ENCODE measurements at regions not wholly inside any gene's neighbourhood (a gene's known extent, or its start where the extent isn't known, plus 50 kb on each side); places are given as distances from the start of the nearest gene placed in this dataset.

DNA sequence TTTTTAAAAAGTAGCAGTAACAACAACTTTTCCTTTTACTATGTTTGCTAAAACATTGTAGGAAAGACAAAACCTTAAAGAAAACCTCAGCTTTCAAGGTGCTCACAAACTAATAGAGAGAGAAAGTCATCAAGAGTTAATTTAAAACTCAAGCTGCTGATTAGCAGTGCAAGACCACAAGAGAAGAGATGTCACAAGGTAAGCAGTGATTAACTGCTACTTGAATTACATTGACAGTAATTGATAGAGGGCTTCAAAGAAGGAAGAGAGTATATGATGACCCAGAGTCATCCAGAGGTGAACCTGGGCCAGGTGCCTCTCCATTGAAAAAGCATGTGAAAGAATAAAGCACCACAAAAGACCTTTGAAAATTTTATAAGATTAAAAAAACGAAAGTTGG is 939.6 kb upstream of the CNTNAP5 start:
- no peak for DNase-seq

DNA sequence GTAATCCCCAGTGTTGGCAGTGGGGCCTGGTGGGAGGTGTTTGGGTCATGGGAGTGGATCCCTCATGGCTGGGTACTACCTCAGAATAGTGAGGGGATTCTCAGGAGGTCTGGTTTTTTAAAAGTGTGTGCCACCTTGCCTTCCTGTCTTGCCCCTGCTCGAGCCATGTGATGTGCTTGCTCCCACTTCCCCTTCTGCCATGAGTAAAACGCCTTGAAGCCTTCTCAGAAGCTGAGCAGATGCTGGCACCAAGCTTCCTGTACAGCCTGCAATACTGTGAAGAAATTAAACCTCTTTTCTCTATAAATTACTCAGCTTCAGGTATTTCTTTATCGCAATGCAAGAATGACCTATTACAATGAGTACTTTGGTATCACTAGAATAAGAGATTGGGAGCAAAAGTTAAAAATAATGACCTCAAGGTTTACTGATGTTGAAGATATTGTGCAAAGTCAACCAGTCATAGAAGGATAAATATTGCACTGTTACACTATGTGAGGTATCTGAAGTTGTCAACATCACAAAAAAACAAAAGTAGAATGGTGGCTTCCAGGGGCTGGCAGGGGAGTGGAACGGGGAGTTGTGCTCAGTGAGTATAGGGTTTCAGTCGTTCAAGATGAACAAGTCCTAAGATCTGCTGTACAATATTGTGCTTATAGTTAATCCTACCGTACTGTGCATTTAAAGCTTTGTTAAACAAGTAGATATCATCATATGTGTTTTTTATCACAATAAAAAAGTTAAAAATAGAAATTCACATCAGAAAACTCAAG is 938.3 kb upstream of the CNTNAP5 start:
- no peak for DNase-seq

DNA sequence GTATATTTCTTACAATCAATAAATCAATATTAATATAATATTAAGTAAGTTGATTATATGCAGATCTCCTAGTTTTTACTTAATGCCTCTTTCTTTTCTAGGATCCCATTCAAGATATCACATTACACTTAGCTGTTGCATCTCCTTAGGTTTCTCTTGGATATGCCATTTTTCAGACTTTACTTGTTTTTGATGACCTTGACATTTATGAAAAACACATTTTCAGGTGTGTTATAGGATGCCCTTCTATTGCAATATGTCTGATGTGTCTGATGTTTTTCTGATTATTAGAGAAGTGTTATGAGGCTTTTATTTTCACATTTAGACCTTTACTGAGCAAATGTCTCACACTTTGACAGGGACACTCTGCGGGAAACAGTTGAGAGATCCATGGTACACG is 933.6 kb upstream of the CNTNAP5 start:
- no peak for DNase-seq

DNA sequence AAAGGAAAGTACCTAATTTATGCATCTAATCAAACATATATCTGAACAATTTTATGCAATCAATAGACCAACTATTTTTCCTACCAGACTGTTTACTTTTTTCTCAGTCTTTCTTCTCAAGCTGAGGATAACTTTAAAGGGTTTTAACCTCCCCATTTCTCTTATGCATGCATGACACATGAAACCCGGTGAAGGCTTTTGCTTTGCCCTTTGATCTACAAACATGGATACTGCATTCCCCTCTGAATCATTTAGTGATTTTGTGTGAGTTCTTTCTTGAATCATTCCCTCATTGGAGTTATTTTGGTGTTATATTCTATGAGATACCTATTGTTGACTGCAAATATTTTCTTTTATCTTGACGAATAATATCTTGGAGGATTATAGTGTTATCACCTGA is 931.9 kb upstream of the CNTNAP5 start:
- DNase-seq = no peak

DNA sequence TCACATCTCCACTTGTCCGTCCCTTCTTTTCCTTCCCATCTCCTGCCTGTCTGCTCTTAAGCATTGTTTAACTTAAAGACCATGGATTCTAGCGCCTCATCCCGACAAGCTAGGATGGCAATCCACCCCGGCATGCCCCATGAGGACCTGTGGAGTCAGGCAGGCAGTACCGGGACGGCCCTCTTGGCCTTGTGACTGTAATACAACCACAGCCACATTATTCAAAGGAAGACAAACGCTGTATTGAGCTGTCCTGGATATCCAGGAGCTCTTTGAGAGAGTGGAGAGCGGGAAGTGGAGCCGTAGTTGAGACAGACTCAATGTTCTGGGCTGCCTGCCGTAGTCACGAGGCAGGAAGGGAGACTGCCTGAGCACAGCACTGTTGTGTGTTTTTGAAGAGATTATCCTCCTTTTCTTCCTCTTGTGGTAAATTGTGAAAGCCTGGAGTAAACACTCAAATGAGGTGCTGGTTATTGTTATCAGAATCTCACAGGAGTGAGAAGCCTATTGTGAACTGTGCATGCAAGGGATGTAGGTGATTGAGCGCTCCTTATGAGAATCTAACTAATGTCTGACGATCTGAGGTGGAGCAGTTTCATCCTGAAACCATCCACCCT is 929.8 kb upstream of the CNTNAP5 start:
- no peak for DNase-seq

DNA sequence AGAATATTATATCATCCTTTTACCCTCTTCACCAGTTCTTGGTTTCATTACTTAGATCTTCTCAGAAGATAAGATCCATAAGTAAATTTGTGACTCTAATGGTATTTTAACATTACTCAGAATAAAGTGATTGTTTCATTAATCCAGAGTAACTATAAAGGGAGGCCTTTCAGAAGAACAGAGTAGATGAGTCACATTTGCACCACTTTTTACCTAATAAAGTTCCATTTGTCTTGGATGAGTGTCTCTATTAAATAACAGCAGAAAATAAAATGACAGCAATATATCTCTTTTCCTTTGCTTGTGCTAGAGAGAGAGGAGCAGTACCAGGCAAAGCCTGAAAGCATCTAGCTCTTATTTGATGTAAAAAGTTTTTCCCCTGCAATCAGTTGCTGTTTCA is 926.5 kb upstream of the CNTNAP5 start:
- no peak for DNase-seq

DNA sequence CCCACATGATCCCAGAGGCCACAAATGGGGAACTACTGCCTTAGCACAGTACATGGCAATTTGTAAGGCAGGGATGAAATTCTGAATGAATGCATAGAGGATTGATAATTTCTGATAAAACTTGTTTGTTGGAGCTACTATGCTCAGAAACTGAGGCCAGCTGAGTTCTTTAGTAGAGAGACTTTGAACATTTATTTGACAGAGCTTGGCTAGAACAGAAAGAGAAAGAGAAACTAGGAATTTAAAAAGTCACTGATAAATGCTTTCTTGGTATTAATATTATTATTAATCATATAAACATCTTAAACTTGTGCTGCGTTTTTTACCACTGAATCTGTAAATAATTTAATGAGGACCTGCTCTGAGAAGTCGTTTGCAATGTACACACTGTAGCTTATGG is 923.7 kb upstream of the CNTNAP5 start:
- DNase-seq = no peak

DNA sequence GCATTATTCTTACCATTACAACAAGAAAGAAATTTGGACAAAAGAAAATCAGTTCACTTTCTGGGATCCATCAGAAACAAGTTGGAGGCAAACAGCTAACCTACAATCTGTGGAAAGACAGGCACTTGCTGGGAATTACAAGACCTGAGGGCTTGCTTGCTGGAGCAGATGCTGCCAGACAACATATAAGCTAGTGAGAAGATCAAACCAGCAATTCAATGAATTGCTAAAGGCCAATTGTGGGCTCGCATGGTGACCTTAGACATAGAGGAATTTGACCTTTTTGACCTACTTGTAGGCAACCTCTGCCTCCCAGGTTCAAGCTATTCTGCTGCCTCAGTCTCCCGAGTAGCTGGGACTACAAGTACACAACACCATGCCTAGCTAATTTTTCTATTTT is 921.2 kb upstream of the CNTNAP5 start:
- DNase-seq = no peak

DNA sequence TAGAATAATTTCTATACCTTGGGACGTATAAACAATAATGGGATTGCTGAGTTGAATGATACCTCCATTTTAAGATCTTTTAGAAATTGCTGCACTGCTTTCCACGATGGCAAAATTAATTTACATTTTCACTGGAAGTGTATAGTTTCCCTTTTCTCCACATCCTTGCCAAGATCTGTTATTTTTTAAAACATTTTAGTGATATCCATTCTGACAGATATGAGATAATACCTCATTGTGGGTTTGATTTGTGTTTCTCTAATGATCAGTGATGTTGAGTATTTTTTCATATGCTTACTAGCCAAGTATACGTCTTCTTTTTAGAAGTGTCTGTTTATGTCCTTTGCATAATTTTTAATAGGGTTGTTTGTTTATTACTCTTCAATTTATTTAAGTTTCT is 908.5 kb upstream of the CNTNAP5 start:
- no peak for DNase-seq

DNA sequence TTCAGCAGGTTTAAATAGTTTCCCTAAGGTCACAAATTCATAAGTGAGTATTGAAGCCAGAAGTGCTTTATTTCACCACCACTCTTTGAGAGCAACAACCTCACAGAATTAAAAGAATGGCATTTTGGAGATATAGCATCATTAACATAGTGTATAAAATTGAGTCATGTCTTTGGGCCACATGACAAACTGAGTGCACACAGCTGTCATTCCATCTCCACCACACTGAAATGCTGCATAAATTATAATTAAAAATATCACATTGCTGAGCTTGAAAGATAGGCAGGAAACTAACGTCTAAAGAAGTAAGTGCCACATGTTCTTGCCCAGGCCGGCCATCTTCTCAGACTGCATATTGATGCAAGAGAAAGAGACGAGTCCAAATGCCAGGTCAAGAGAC is 897.9 kb upstream of the CNTNAP5 start:
- no peak for DNase-seq

DNA sequence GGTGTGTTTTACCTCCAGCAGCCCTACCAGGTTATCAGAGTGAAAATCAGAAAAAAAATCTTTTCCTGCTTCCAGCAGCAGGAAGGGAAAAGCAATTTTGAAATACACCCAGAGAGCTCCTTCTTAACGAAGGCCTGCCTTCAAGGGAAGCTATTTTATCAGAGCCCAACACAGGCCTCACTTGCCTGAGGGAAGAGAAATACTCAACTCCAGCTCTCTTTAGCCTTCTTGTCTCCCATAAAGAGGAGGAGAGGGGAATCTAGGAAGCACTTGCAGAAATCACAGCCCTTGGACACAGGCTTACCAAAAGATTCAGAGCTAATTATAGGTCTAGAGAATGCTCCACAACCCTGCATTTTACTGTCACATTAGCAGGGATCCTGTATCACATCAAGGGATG is 896.1 kb upstream of the CNTNAP5 start:
- no peak for DNase-seq

DNA sequence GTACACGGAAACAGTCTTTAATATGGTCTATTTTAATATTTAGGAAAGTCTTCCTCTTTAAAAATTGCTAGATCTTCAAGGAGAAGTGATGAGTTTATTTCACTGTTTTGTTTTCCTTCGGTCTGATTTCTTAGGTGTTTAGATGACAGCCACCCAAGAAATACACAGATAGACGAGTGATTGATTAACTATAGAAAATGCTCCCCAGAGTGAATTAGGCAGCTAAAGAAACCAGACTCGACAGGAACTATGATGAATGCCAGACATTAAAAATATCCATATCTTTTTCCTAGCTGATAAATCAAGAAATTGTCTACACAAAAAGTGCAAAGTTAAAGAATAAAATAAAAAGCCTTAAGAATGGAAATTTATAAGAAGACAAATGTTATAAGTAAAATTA is 888.7 kb upstream of the CNTNAP5 start:
- no peak for DNase-seq

DNA sequence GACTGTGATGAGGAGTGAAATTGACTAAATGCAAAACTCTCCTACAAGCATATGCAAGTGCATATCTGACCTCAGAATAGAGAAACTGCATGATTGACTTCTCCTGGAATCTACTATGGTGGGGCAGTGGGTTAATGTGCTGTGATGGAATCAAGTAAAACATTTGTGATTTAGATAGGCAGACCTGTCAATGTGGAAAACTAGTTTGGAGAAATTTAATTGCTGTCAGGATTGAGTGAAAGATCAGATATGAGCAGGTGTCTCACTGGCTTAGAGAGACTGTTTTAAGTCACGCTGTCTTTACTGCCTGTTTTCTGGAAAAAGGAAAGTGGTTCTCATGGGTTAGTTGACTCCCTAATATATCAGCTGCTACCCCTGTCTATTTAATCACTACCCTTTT is 881.0 kb upstream of the CNTNAP5 start:
- DNase-seq = no peak

DNA sequence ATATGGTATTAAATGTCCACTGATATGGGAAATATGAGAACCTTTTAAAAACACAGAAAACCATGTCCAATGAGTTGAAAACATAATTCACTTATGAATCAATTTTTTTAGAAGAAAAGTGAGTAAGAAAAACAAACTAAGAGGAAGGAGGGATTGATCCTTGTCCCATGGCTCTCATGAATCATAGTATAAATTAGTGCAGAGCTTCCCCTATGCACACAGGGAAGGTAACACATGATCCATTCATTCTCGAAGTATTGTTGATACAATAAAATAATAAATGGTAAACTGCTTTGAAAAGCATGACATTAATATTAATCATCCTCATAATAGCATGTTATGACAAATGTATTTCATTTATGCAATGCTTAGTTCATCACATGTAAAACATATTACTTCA is 872.0 kb upstream of the CNTNAP5 start:
- DNase-seq = no peak

DNA sequence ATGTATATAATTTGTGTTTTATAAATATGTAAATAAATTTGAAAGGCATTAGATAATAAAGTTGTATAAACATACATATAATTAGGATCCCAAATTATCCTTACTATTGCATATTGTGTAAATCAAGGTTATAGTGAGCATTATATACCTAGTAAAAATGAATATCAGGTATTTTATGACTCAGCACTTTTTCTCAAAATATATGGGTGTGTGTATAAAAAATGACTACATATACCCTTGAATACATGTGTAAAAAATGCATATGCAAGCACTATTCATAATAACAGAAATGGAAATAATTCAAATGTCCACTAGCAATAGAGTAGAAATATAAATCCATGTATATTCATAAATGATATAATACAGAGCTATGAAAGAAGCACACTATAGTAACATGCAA is 870.9 kb upstream of the CNTNAP5 start:
- no peak for DNase-seq

DNA sequence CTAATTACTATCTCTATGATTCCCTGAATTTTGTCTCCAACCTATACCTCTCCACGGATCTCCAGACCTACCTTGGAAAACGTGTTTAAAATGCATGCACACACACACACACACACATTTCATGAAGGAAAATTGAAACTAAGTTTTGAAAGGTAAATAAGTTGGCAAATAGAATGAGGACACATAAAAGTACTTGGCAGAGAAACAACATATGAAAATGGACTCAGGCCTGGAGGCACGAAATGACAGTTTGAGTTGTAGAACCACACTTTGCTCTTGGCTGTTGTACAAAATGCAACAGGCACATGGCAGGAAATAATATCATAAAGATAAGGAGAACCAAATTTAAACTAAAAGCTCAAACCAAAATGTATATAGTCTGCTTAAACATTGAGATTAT is 868.1 kb upstream of the CNTNAP5 start:
- DNase-seq = no peak

DNA sequence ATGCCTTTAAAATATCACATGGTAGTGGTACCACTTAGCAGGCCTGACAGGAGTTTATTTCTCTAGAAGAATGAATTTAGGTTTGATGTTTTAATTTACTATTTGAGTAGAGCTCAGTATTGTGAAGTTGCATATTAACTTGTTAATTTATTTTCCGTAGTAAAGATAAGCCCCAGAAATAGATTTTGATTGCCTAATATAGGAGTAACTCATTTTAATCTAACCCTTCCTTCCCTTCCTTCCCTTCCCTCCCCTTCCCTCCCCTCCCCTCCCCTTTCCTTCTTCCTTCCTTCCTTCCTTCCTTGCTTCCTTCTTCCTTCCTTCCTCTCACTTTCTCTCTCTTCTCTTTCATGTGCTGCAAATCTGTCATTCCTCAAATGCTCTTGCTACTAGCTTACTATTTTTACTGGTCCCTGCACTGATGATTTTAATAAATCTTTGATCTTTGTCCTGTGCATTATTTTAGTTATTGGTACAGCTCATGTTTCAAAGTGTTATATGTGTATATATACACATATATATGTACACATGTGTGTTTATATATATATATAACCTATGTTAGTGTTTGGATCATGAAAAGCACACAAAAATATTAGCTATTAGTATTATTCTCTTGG is 862.6 kb upstream of the CNTNAP5 start:
- no peak for DNase-seq

DNA sequence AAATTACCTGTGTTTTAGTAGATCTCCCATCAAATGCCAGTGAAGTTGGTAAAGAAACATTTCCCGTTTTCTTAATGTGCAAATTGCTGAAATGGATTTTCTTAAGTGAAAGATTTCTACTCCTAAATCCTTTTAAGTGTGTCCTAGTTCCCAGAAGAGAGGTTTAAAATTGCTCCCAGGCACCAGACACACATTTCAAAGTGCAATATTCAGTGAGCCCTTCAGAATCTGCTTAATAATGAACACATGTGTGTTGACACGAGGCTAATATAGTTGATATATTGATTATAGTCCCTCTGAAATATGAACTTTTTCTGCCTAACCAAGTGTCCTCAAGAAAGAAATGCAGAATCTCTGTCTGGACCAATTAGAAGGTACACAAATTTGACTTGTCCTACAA is 861.7 kb upstream of the CNTNAP5 start:
- no peak for DNase-seq

DNA sequence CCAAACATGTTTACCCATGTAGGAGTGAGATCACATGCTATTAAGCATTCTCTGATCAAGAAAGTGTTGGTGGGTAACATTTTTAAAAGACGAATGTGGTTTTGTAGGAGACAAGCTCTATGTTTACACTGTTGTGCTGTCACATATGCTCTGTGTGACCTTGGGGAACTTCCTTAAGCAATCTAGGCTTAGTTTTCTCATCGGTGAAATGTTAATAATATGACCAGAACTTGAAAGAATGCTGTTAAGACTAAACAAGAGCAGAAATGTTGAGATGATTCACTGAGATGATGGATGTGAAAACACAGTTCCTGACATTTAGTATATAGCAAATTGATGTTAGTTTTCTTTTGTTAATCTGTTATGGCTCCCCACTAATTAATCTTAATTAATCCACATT is 860.9 kb upstream of the CNTNAP5 start:
- DNase-seq = no peak

DNA sequence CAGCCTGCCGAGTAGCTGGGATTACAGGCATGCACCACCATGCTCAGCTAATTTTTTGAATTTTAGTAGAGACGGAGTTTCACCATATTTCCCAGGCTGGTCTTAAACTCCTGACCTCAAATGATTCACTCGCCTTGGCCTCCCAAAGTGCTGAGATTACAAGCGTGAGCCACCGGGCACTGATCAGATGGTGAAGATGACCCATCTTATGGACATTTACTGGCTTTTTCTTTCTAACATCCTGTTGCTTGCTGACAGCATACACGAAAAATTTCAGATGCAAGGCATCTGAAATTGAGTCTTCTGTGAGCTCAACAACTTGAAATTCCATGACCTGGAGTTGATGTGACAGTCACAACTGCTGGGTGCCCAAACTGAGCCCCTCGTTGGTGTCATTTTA is 859.5 kb upstream of the CNTNAP5 start:
- DNase-seq = no peak

DNA sequence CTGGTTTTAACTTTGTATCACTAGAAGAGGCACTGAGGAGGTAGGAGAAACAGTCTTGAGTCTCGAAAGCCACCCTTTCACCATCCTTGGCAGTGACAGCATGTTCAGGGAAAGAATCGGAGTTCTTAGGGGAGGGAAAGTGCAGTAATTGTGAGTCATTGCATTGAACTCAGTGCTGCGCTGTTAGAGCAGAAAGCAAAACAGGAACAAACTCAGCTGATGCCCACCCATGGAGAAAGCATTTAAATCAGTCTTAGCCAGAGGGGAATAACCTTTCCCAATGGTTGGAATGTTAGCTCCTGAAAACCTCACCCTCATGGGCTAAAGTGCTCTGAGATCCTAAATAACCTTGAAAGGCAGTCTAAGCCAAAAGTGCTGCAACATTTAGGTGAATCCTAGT is 845.6 kb upstream of the CNTNAP5 start:
- no peak for DNase-seq

DNA sequence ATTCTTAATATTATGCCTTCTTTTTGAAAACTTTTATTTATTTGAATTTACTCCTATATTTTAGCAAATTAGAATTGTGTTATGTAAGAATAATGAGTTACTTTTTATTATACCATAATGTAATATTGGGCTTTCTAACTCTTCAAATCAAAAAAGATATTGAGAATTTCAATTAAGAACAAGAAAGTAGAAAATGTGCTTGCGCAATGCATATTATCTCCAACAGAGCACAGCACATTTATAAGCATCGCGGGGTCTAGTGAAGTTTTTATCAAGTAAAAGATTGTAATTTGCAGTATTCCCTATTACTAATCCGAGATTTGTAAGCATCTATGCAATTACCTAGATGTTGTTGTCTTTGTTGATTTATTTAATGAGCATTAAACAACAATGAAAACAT is 829.1 kb upstream of the CNTNAP5 start:
- no peak for DNase-seq

DNA sequence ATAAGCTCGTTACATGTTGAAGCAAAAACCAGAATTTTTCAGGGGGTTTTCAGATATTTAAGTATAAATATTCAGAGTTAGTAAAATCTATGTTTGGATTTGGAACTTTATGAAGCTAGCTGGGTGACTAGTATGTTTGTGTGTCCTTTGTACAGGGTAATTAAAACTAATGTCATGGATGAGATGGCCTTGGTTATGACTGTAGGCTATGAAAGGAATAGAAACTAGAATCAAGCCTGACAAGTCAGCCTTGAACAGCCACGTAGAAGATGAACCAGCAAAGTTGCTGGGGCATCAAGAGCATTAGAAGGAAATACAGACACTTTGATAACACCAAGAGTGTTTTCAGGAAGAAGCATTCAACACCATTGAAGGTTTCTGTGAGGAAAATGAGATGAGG is 825.1 kb upstream of the CNTNAP5 start:
- DNase-seq = no peak

DNA sequence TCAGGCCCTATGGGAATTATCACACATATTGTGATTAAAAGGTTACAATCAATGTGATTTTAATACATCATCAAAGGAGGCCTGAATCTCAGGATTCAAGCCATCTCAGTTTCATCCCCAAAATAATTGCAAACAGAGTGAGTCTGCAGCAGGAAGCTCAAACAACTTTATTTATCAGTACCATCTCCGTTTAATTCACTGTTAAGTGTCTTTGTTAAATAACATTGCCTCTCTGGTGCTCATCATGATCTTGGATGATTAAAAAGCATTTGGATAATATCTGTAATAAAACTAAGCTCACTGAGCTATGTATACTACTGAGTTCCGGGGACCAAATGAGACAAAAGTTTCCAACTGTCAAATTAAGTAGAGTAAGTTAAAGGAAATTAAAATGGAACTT is 817.8 kb upstream of the CNTNAP5 start:
- no peak for DNase-seq

DNA sequence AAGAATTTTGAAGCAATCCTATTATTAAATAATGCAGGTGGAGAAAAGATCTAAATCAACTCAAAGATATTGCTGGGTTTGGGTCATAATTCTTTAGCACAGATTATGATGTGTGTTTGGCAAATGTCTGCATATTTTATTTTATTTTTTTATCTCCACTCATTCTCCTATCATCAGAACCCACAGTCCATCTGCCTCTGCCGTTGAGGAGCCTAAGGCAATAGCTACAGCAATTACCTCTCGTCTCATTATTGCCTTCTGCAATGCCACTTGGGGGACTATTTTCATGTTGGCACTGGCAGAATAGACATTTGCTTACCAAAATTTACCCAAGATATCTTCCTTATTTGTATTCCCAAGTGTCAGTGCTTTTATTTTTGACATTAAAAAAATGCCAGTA is 815.9 kb upstream of the CNTNAP5 start:
- DNase-seq = no peak
